Right hindlimb (tissue), 1 donor: ENCODE measurements at regions not wholly inside any gene's neighbourhood (a gene's known extent, or its start where the extent isn't known, plus 50 kb on each side); places are given as distances from the start of the nearest gene placed in this dataset.

Experiments used
- DNase-seq: peaks from one replicate; pipeline ENCODE4 v3.0.0-alpha.2; 2018

DNA sequence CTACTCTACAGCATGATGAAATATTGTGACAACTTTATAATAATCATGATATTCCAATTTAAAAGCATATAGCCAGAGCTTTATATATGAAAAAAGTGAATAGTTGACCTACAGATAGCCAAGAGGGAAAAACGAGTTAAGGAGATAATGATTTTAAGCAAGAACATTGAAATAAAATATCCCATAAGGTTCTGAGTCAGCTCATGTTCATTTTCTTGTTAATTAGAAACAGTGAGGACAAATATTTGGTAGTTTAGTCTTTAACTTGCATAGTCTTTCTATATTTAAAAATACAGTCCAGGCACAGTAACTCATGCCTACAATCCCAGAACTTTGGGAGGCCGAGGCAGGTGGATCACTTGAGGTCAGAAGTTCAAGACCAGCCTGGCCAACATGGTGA, 55.8 kb upstream of the CDH6 start:
- DNase-seq, result no peak

DNA sequence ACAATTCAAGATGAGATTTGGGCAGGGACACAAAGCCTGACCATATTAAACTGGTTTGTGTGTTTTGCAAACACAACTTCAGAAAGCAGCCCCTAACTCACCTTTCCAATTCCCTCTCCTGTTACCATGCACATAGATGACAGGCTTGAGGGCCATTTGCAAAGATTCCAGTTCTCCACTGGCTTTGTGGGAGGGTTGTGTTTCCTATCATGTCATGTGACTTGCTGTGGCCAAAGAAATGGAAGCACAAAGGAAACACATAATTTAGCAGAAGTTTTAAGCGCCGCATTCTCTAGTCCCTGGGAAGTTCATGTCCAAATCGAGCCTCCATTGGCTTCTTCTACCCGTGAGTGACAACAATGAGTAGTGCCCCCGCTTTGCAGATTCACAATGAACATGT, 57.9 kb upstream of the CDH6 start:
- no peak for DNase-seq

- DNase-seq, result no peak
These were observed 60.0 kb upstream of the CDH6 start for GRCh38 chr5:31133488-31133887.

- DNase-seq, result no peak
These were observed 62.0 kb upstream of the CDH6 start for GRCh38 chr5:31131381-31131891.

GRCh38 chr5:31130676-31131075, 62.8 kb upstream of the CDH6 start:
- no peak for DNase-seq

DNA sequence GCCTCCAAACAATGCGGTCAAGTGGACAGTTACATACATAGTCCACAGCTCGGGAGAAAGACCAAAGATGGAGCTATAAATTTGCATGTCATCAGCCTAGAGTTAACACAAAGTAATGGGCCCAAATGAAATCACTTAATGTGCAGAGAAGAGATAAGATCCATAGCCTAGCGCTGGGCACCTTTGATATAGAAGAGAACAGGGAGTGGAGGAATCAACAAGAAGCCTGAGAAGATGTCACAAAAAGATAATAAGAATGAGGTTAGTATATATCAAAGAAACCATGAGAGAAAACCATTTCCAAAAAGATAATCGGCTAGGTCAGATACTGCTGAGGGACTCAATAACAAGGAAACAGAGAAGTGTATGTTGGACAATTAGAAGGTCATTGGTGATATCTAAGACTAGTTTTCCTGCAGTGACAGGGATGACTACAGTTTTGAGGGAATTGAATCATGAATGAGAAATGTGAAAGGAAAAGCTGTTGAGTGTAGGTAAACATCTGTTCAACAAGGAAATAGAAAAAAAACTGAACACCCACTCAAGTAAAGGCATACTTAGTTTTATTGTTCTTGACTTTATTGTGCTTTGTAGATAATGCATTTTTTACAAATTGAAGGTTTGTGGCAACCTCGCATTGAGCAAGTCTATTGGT, 68.7 kb upstream of the CDH6 start:
- no peak for DNase-seq

DNA sequence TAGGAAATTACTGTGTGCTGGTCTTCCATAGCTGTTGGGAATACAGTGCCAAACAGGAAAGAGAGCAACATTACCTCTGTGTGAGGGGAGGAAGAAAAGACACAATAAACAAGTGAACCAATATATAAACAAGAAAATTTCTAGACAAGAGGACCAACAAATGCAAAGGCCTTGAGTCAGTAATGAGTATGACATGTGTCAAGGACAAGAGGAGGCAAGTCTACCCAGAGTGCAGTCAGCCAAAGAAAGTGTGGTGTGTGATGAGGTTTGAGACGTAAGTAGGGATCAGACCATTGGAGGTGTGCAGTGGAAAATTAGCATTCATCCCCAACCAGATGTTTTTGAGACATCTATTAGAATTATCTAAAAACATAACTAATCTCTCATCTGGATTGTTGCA, 69.5 kb upstream of the CDH6 start:
- no peak for DNase-seq

DNA sequence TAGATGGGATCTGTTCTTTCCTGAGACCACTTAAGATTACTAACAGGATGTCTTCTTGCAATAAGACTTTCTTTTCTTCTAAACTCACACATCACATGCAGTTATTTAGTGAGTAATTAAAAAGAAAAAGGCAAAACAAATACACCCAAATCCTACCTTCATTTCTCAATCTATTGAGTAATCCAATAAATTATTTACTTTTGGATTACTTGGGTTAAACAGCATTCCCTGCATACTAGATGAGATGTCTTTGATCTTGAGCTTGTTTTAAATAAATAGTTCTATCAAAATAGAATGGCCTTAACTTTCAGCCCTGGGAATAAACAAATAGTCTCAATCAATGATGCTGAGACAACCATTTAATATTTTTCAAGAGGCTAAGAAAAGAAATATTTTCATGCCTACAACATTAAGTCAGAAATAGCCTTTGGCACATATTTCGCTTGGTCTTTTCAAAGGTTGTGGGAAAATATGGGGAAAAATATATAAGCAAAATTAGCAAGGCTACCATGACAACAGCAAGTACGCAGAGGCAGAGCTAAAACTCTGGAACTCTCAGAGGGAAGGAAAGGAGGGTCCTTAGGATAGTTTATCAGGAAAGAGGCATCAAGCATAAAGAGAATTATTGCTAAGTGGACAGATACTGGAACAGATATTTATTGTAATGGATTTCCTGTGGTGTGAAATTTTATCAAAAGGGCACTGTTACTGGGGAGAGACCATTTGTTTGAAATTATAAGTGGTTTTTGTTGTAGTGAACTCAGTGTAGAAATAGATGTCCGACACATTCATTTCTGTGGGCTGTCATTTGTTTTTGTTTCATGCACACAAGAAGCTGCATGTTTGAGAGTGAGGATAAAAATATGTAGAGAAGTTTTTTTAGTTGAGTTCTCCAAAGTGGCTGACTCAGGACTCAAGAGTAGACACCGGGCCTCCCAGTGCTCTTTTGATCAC, 70.2 kb upstream of the CDH6 start:
- no peak for DNase-seq

DNA sequence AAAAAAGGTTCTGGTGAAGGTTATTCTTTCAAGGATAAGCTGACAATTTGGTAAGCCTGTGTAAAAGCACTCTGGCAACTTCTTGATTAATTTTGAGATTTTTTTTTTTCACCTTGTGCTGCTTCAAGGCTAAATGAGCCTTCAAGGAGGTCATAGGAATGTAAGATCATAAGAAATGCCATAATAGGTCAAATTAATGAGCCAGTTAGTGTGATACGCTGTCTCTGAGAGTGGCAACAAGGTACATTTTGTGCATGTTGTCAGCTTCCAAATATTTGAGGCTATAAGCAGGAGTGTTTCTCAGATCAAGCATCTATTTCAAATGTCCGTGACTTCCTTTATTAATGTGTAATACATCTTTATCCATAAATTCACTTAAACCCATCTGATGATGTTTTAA, 72.3 kb upstream of the CDH6 start:
- no peak for DNase-seq

DNA sequence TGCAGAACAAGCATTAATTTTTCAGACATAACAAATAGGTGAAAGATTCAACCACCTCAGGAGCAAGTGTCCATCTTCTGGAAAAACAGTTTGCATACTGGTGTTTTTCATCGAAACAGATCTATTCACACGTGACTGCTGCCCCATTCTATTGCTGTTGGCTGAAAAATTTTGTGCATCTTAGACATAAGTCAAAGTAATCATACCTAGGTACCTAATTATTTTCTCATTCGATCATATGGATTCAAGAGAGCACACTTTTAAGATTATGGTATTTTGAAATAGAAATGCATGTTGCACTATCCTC, 72.9 kb upstream of the CDH6 start:
- DNase-seq, result no peak

- DNase-seq, result no peak
These were observed 73.4 kb upstream of the CDH6 start for GRCh38 chr5:31119938-31120641.

- DNase-seq, result no peak
These were observed 76.9 kb upstream of the CDH6 start for GRCh38 chr5:31116466-31117031.

DNA sequence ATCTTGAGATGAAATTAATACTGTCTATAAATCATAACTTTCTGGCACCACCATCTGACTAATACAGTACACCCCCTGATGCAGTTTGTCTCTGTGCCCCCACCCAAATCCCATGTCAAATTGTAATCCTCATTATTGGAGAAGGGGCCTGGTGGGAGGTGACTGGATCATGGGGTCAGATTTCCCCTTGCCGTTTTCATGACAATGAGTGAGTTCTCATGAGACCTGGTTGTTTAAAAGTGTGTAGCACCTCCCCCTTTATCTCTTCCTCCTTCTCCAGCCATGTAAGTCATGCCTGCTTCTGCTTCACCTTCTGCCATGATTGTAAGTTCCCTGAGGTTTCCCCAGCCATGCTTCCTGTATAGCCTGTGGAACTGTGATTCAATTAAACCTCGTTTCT, 78.7 kb upstream of the CDH6 start:
- DNase-seq, result no peak

GRCh38 chr5:31113666-31114350, 79.7 kb upstream of the CDH6 start:
- DNase-seq, result no peak

GRCh38 chr5:31113101-31113500, 80.4 kb upstream of the CDH6 start:
- no peak for DNase-seq

GRCh38 chr5:31107091-31107518, 86.4 kb upstream of the CDH6 start:
- DNase-seq, result no peak

DNA sequence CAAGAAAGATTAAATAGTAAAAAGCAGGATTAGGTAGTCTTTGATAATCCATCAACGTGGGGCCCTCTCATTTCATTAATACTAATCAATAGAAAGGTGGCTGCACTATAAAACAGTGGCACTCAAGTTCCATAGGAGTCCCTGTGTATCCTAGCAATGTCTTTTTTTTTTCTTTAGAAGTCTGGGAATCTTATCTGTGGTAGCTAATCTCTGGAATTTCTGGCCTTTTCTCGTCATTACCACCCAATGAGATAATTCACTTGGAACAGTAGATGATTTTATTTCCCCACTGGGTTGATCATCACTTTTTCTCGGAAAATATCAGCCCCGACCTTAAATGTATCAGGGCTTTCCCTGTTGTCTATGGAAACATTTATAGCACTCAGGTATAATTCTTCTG, 86.8 kb upstream of the CDH6 start:
- DNase-seq, result no peak

DNA sequence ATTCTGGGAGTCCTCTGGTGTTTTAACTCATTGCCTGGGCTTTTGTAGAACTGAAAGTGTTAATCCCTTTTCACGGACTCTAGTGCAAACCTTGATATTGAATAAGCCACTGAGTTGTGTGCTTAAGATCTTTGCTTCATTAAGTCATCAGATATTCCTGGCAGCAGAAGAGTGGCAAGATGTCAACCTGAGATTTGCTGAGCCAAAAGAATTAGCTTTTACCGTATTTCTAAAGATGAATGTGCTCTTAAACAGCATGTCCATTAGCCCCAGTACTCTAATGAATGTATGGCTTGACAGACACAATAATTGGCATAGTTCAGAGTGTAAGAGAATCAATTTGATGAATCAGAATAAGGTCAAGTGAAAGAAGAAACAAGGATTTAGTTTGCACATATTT, 87.2 kb upstream of the CDH6 start:
- DNase-seq, result no peak

DNA sequence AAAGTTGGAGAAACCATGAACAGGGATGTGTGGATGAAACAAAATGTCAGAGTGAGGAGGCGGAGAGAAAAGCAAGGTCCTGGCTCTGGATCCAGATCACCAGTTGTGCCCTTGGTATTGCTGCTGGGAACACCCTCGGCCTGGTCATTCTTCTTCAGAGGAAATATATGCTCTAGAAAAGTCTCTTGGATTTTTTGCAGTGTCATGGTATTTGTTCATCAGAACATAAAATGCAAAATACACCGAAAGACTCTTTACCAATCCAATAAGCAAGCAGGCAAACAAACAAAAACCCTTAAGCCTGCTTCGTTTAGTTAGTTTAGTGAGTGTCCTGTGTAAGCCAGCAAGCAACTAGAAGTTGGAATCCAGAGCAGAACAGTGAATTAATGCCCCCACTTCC, 88.7 kb upstream of the CDH6 start:
- no peak for DNase-seq

DNA sequence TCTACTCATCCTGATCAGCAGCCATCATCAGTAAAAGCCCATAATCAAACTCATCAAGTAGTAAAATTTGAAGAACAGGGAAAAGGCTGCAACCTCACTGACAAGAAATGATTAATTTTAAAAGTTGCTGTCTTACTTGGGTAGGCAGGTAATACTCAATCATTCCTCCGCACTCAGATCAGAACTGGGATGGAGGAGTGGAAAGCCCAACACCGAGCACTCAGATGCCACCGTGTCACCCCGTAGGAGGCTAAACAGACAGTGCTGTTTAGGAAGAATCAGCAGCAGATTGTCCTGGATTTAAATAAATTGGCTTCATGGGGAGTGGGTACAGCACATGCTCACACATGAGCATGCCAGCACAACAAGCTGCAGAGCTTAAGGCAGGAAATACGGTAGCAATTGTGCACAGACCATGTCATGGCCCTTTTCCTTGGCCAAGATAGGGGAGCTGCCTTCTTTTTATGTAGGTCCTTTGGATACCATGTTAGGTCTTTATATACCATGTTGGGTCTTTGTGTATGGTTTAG, 92.6 kb upstream of the CDH6 start:
- DNase-seq, result no peak

GRCh38 chr5:31100047-31100575, 93.4 kb upstream of the CDH6 start:
- DNase-seq, result no peak

DNA sequence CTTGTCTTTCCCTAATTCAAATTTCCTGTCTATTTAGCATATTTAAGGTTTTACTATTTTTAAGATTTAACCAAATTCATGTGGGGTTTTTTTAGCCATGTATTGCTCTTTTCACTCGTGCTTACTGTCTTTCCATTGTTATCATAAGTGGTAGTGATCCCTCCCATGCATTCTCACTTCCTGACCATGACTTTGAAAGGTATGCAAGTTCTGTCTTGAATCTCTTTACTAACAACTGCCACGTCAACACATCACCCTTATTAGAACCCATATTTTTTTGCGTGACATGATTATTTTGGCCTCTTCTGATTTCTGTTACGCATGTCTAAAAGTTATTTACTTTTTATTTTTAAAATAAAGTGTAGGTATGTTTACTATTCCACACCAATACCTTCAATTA, 94.7 kb upstream of the CDH6 start:
- DNase-seq, result no peak
